GM23338 (cell line): ENCODE measurements at regions not wholly inside any gene's neighbourhood (a gene's known extent, or its start where the extent isn't known, plus 50 kb on each side); places are given as distances from the start of the nearest gene placed in this dataset.

Experiments
- ATAC-seq: fragments of 200-7000 bp; cut with Tn5 transposase; 3 replicates; pipeline ENCODE4 v1.9.1; 2020
- DNase-seq: peaks from one replicate; pipeline ENCODE4 v3.0.0-alpha.2; 2015; ENCODE audit warnings: low spot score
- H2AFZ ChIP-seq: fragments of 200-600 bp; sonication (generic); 2 replicates; pipeline ENCODE4 v1.8.0; 2016; ENCODE audit warnings: antibody characterized with exemption, mild to moderate bottlenecking, moderate library complexity
- H3F3A ChIP-seq: fragments of 200-600 bp; sonication (generic); replicated peaks from 2 replicates; pipeline ENCODE4 v1.8.0; 2017; ENCODE audit warnings: antibody characterized with exemption, mixed run types, low read depth
- H3K27ac ChIP-seq: fragments of 200-600 bp; sonication (generic); 2 replicates; pipeline ENCODE4 v1.6.1; 2016; ENCODE audit warnings: low read depth
- H3K27me3 ChIP-seq: fragments of 200-600 bp; sonication (generic); 2 replicates; pipeline ENCODE4 v1.8.0; 2016; ENCODE audit warnings: mild to moderate bottlenecking, mixed run types, moderate library complexity; ENCODE audit not compliant: insufficient read depth
- H3K36me3 ChIP-seq: fragments of 200-600 bp; sonication (generic); 2 replicates; pipeline ENCODE4 v1.8.0; 2016; ENCODE audit warnings: mild to moderate bottlenecking; ENCODE audit not compliant: insufficient read depth
- H3K4me1 ChIP-seq: fragments of 200-600 bp; sonication (generic); 2 replicates; pipeline ENCODE4 v1.8.0; 2016; ENCODE audit warnings: mild to moderate bottlenecking, moderate library complexity; ENCODE audit not compliant: insufficient read depth
- H3K4me2 ChIP-seq: fragments of 200-600 bp; sonication (generic); 2 replicates; pipeline ENCODE4 v1.7.1; 2017; ENCODE audit warnings: mixed run types
- H3K4me3 ChIP-seq: fragments of 200-600 bp; sonication (generic); 2 replicates; pipeline ENCODE4 v1.6.1; 2016; ENCODE audit warnings: mixed run types
- H3K79me2 ChIP-seq: fragments of 200-600 bp; sonication (generic); replicated peaks from 2 replicates; pipeline ENCODE4 v1.8.0; 2017; ENCODE audit warnings: mild to moderate bottlenecking; ENCODE audit not compliant: insufficient read depth
- H3K9me2 ChIP-seq: fragments of 200-600 bp; sonication (generic); 2 replicates; pipeline ENCODE4 v1.8.0; 2017; ENCODE audit not compliant: insufficient read depth
- H4K20me1 ChIP-seq: fragments of 200-600 bp; sonication (generic); replicated peaks from 2 replicates; pipeline ENCODE4 v1.8.0; 2017; ENCODE audit warnings: mild to moderate bottlenecking; ENCODE audit not compliant: insufficient read depth
- H3K27ac Mint-ChIP-seq: 2 replicates; pipeline ENCODE4 v1.8.0; 2020; ENCODE audit warnings: inconsistent platforms, mild to moderate bottlenecking, moderate library complexity, mixed read lengths
- H3K27me3 Mint-ChIP-seq: 3 replicates; pipeline ENCODE4 v1.8.0; 2022; ENCODE audit warnings: low read depth, mild to moderate bottlenecking, moderate library complexity, mixed read lengths, inconsistent platforms; ENCODE audit not compliant: insufficient read depth, poor library complexity
- H3K36me3 Mint-ChIP-seq: 3 replicates; pipeline ENCODE4 v1.8.0; 2021; ENCODE audit warnings: low read depth, mild to moderate bottlenecking, inconsistent platforms, moderate library complexity, mixed read lengths
- H3K4me1 Mint-ChIP-seq: 3 replicates; pipeline ENCODE4 v1.8.0; 2020; ENCODE audit warnings: mild to moderate bottlenecking, inconsistent platforms, mixed read lengths
- H3K4me3 Mint-ChIP-seq: 3 replicates; pipeline ENCODE4 v1.8.0; 2021; ENCODE audit warnings: moderate library complexity, mild to moderate bottlenecking, inconsistent platforms, mixed read lengths
- H3K9me3 Mint-ChIP-seq: 3 replicates; pipeline ENCODE4 v1.8.0; 2020; ENCODE audit warnings: moderate library complexity, mild to moderate bottlenecking, inconsistent platforms, mixed read lengths
- CREB1 ChIP-seq: fragments of 250-450 bp; sonication (Bioruptor Pico); IDR thresholded peaks from 2 replicates; pipeline ENCODE4 v1.5.0; 2020; ENCODE audit warnings: low read depth, mild to moderate bottlenecking, moderate library complexity
- ETS1 ChIP-seq: IDR thresholded peaks from 2 replicates; pipeline ENCODE4 v1.6.1; 2016; ENCODE audit warnings: antibody characterized with exemption
- JUNB ChIP-seq: IDR thresholded peaks from one replicate; pipeline ENCODE4 v1.6.1; 2016; ENCODE audit warnings: antibody characterized with exemption; ENCODE audit not compliant: unreplicated experiment
- NANOG ChIP-seq: IDR thresholded peaks from 2 replicates; pipeline ENCODE4 v1.6.1; 2016; ENCODE audit warnings: antibody characterized with exemption, borderline replicate concordance
- STAT1 ChIP-seq: IDR thresholded peaks from one replicate; pipeline ENCODE4 v1.6.1; 2016; ENCODE audit warnings: antibody characterized with exemption; ENCODE audit not compliant: unreplicated experiment
- ZNF114 ChIP-seq: fragments of 250-450 bp; sonication (Bioruptor Pico); IDR thresholded peaks from 2 replicates; pipeline ENCODE4 v1.5.0; 2020; ENCODE audit warnings: mild to moderate bottlenecking, moderate library complexity
- ZNF331 ChIP-seq: fragments of 250-450 bp; sonication (Bioruptor Pico); IDR thresholded peaks from 2 replicates; pipeline ENCODE4 v1.5.0; 2020; ENCODE audit warnings: low read depth, mild to moderate bottlenecking, moderate library complexity
- ZNF462 ChIP-seq: fragments of 250-450 bp; sonication (Bioruptor Pico); IDR thresholded peaks from 2 replicates; pipeline ENCODE4 v1.5.0; 2020; ENCODE audit warnings: mild to moderate bottlenecking, moderate library complexity

- ATAC-seq = no peak
- H3K27ac ChIP-seq = no peak overlapping the region
- TF ChIP-seq CREB1 (CRISPR knock-in tag) (no peak), ZNF114 (CRISPR knock-in tag) (no peak), ETS1 (no peak), JUNB (no peak), STAT1 (no peak)
- Mint-ChIP-seq H3K4me3 (no peak overlapping the region), H3K27me3 (peaks cover 6% of the 10 kb centered on the region), H3K36me3 (no peaks in the 10 kb centered on the region), H3K9me3 (no peaks in the 10 kb centered on the region; the same call in 2 of the 3 replicates), H3K27ac (no peak overlapping the region), H3K4me1 (no peaks in the 10 kb centered on the region; the same call in 2 of the 3 replicates)
- no peaks in the 10 kb centered on the region; the same call in 1 of the 2 replicates for H3K9me2 ChIP-seq
- no peak overlapping the region for H2AFZ ChIP-seq
- DNase-seq = no peak
- H3K4me3 ChIP-seq = no peak overlapping the region
- H3K4me1 ChIP-seq = no peaks in the 10 kb centered on the region
- H4K20me1 ChIP-seq = no peaks in the 10 kb centered on the region
- H3K36me3 ChIP-seq = no peaks in the 10 kb centered on the region
- H3F3A ChIP-seq = no peaks in the 10 kb centered on the region
- H3K79me2 ChIP-seq = no peaks in the 10 kb centered on the region
- no peaks in the 10 kb centered on the region for H3K27me3 ChIP-seq
- no peak overlapping the region for H3K4me2 ChIP-seq
Observed at GRCh38 chr10:43962346-43963191, 313.9 kb upstream of the ZNF32 start.

- no peaks in the 10 kb centered on the region for H3K79me2 ChIP-seq
- H3K27ac ChIP-seq = no peak overlapping the region
- Mint-ChIP-seq H3K27me3 (peaks cover 6% of the 10 kb centered on the region), H3K4me1 (no peaks in the 10 kb centered on the region; the same call in 2 of the 3 replicates), H3K27ac (no peak overlapping the region), H3K36me3 (no peaks in the 10 kb centered on the region), H3K4me3 (no peak overlapping the region), H3K9me3 (no peaks in the 10 kb centered on the region; the same call in 2 of the 3 replicates)
- no peak overlapping the region for H2AFZ ChIP-seq
- no peak overlapping the region for H3K4me2 ChIP-seq
- no peaks in the 10 kb centered on the region for H4K20me1 ChIP-seq
- no peaks in the 10 kb centered on the region for H3F3A ChIP-seq
- no peaks in the 10 kb centered on the region; the same call in none of the 2 replicates for H3K9me2 ChIP-seq
- TF ChIP-seq ZNF331 (CRISPR knock-in tag) (no peak), ZNF462 (CRISPR knock-in tag) (no peak), NANOG (no peak)
- H3K4me3 ChIP-seq = no peak overlapping the region
- DNase-seq (no peak), ATAC-seq (no peak)
- no peaks in the 10 kb centered on the region for H3K27me3 ChIP-seq
- H3K4me1 ChIP-seq = no peaks in the 10 kb centered on the region
- no peaks in the 10 kb centered on the region for H3K36me3 ChIP-seq
Observed at GRCh38 chr10:43961523-43962345, 313.1 kb upstream of the ZNF32 start.
